WTC11 (cell line): ENCODE measurements at regions not wholly inside any gene's neighbourhood (a gene's known extent, or its start where the extent isn't known, plus 50 kb on each side); places are given as distances from the start of the nearest gene placed in this dataset.

Experiments used
- GABPB1 ChIP-seq: sonication (generic); formaldehyde crosslinking; IDR thresholded peaks from 2 replicates; pipeline ENCODE4 v1.8.1; 2023; ENCODE audit warnings: mild to moderate bottlenecking, missing genetic modification reagents
- RORB ChIP-seq: fragments of 250-450 bp; sonication (Bioruptor Pico); IDR thresholded peaks from 2 replicates; pipeline ENCODE4 v1.9.0; 2021; ENCODE audit warnings: mild to moderate bottlenecking
- SP1 ChIP-seq: sonication (generic); formaldehyde crosslinking; conservative IDR thresholded peaks from 2 replicates; pipeline ENCODE4 v1.8.1; 2022; ENCODE audit warnings: missing genetic modification reagents
- ZNF232 ChIP-seq: sonication (generic); formaldehyde crosslinking; IDR thresholded peaks from 2 replicates; pipeline ENCODE4 v1.8.0; 2022; ENCODE audit warnings: mild to moderate bottlenecking, missing genetic modification reagents
- TF ChIP-seq, protein P1 (sequence below): fragments of 250-450 bp; sonication (Bioruptor Pico); IDR thresholded peaks from 2 replicates; pipeline ENCODE4 v1.8.0; 2021; ENCODE audit warnings: mild to moderate bottlenecking
- TF ChIP-seq, protein P2 (sequence below): sonication (generic); formaldehyde crosslinking; IDR thresholded peaks from 2 replicates; pipeline ENCODE4 v1.8.0; 2022; ENCODE audit warnings: mild to moderate bottlenecking, missing genetic modification reagents
- TF ChIP-seq, protein P3 (sequence below): fragments of 200-600 bp; IDR thresholded peaks from 2 replicates; pipeline ENCODE4 v1.8.0; 2022; ENCODE audit warnings: antibody characterized with exemption
- TF ChIP-seq, protein P4 (sequence below): sonication (generic); formaldehyde crosslinking; IDR thresholded peaks from 2 replicates; pipeline ENCODE4 v1.8.1; 2023; ENCODE audit warnings: mild to moderate bottlenecking, missing genetic modification reagents, moderate library complexity
- TF ChIP-seq, protein P5 (sequence below): fragments of 250-450 bp; sonication (Bioruptor Pico); conservative IDR thresholded peaks from 2 replicates; pipeline ENCODE4 v1.9.0; 2021; ENCODE audit warnings: mild to moderate bottlenecking

DNA sequence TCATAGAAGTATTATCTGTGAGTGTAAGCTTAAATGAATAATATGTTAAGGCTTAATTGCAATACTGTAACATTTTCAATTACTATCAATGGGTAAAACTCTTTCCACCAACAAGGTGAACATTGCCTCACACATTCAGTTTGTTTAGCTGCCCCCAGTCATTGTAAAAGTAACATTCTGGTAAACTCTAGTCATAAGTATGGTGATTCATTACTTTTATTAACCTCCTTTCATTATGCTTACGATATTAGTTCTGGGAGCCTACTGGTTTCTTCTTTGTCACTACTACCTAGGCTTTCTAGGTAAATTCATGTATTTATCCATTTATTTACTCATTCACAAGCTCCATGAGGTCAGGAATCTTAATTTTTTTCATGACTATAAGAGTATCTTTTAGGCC is 412.8 kb upstream of the SLIT2 start:
- TF ChIP-seq, protein P1, sequence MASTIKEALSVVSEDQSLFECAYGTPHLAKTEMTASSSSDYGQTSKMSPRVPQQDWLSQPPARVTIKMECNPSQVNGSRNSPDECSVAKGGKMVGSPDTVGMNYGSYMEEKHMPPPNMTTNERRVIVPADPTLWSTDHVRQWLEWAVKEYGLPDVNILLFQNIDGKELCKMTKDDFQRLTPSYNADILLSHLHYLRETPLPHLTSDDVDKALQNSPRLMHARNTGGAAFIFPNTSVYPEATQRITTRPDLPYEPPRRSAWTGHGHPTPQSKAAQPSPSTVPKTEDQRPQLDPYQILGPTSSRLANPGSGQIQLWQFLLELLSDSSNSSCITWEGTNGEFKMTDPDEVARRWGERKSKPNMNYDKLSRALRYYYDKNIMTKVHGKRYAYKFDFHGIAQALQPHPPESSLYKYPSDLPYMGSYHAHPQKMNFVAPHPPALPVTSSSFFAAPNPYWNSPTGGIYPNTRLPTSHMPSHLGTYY (CRISPR knock-in tag) = no peak
- no peak for TF ChIP-seq RORB
- TF ChIP-seq, protein P2, sequence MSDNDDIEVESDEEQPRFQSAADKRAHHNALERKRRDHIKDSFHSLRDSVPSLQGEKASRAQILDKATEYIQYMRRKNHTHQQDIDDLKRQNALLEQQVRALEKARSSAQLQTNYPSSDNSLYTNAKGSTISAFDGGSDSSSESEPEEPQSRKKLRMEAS = no peak
- TF ChIP-seq, protein P3, sequence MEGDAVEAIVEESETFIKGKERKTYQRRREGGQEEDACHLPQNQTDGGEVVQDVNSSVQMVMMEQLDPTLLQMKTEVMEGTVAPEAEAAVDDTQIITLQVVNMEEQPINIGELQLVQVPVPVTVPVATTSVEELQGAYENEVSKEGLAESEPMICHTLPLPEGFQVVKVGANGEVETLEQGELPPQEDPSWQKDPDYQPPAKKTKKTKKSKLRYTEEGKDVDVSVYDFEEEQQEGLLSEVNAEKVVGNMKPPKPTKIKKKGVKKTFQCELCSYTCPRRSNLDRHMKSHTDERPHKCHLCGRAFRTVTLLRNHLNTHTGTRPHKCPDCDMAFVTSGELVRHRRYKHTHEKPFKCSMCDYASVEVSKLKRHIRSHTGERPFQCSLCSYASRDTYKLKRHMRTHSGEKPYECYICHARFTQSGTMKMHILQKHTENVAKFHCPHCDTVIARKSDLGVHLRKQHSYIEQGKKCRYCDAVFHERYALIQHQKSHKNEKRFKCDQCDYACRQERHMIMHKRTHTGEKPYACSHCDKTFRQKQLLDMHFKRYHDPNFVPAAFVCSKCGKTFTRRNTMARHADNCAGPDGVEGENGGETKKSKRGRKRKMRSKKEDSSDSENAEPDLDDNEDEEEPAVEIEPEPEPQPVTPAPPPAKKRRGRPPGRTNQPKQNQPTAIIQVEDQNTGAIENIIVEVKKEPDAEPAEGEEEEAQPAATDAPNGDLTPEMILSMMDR = no peak
- TF ChIP-seq SP1 (CRISPR knock-in tag) = no peak
- TF ChIP-seq, protein P4, sequence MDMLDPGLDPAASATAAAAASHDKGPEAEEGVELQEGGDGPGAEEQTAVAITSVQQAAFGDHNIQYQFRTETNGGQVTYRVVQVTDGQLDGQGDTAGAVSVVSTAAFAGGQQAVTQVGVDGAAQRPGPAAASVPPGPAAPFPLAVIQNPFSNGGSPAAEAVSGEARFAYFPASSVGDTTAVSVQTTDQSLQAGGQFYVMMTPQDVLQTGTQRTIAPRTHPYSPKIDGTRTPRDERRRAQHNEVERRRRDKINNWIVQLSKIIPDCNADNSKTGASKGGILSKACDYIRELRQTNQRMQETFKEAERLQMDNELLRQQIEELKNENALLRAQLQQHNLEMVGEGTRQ (CRISPR knock-in tag) = no peak
- TF ChIP-seq, protein P5, sequence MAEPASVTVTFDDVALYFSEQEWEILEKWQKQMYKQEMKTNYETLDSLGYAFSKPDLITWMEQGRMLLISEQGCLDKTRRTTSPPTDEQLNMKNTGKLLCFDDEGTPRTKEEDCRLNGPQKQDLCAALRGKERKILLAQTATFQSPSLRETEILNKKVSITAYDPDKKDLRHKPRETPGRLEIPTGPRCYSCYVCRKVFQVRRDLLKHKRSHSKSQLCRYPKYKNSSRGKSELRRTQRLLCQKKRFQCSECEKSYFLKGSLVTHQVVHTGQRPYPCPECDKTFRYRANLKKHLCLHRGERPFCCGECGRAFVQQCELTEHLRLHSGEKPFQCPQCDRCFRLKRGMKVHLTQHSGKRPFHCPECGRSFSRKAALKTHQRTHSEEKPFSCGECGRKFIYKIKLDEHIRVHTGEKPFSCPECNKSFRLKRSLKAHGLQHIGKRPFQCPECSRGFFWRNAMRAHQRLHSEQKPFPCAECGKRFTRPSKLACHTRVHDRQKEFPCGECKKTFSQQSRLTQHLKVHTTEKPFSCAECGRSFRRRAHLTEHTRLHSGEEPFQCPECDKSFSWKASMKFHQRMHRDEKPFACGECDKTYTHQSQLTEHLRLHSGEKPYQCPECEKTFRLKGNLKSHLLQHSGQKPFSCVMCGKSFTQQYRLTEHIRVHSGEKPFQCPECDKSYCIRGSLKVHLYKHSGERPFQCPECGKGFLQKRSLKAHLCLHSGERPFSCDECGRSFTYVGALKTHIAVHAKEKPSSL (CRISPR knock-in tag) = no peak
- TF ChIP-seq ZNF232 (CRISPR knock-in tag) = no peak
- no peak for TF ChIP-seq GABPB1
